ENCODE measurements at regions not wholly inside any gene's neighbourhood (a gene's known extent, or its start where the extent isn't known, plus 50 kb on each side); places are given as distances from the start of the nearest gene placed in this dataset.
A peak's percentile ranks its signal among the peaks of the same experiment; 100 is the strongest.

GRCh38 chr1:47569681-47570470 lies 132.0 kb downstream of the FOXD2 start:
- peaks cover 0 to 7% (median 0%) of the 10 kb centered on the region in 4 donors for H3K4me1 ChIP-seq
- H3K4me3 ChIP-seq = no peak overlapping the region
- no peak overlapping the region for H3K27ac ChIP-seq
- H3K9me3 ChIP-seq = no peaks in the 10 kb centered on the region
- H3K36me3 ChIP-seq = no peaks in the 10 kb centered on the region
- TF ChIP-seq POLR2A (IDR thresholded peaks at IDR 0.05) = no peak
- TF ChIP-seq, protein P1, sequence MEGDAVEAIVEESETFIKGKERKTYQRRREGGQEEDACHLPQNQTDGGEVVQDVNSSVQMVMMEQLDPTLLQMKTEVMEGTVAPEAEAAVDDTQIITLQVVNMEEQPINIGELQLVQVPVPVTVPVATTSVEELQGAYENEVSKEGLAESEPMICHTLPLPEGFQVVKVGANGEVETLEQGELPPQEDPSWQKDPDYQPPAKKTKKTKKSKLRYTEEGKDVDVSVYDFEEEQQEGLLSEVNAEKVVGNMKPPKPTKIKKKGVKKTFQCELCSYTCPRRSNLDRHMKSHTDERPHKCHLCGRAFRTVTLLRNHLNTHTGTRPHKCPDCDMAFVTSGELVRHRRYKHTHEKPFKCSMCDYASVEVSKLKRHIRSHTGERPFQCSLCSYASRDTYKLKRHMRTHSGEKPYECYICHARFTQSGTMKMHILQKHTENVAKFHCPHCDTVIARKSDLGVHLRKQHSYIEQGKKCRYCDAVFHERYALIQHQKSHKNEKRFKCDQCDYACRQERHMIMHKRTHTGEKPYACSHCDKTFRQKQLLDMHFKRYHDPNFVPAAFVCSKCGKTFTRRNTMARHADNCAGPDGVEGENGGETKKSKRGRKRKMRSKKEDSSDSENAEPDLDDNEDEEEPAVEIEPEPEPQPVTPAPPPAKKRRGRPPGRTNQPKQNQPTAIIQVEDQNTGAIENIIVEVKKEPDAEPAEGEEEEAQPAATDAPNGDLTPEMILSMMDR (IDR thresholded peaks at IDR 0.05) = peak in 4 of 6 experiments; percentile 21 to 84 (median 66)
- DNase-seq = peak in 2 of 3 donors; percentile 58 to 75
- no peaks in the 10 kb centered on the region for H3K27me3 ChIP-seq

GRCh38 chr1:47571161-47571560 lies 133.3 kb downstream of the FOXD2 start:
- Histone ChIP-seq H3K36me3 (no peaks in the 10 kb centered on the region), H3K27me3 (no peaks in the 10 kb centered on the region), H3K4me3 (no peak overlapping the region), H3K9me3 (no peaks in the 10 kb centered on the region), H3K27ac (no peak overlapping the region), H3K4me1 (peaks cover 0 to 7% (median 0%) of the 10 kb centered on the region in 4 donors)
- no peak for TF ChIP-seq POLR2A (IDR thresholded peaks at IDR 0.05)
- TF ChIP-seq, protein P1 (IDR thresholded peaks at IDR 0.05) = no peak
- no peak for DNase-seq

GRCh38 chr1:47571952-47572351 lies 134.1 kb downstream of the FOXD2 start:
- Histone ChIP-seq H3K27ac (no peak overlapping the region), H3K9me3 (no peaks in the 10 kb centered on the region), H3K27me3 (no peaks in the 10 kb centered on the region), H3K4me1 (peaks cover 0 to 7% (median 0%) of the 10 kb centered on the region in 4 donors), H3K4me3 (no peak overlapping the region), H3K36me3 (no peaks in the 10 kb centered on the region)
- TF ChIP-seq, protein P1 (IDR thresholded peaks at IDR 0.05) = no peak
- no peak for TF ChIP-seq POLR2A (IDR thresholded peaks at IDR 0.05)
- no peak for DNase-seq

- Histone ChIP-seq H3K9me3 (no peaks in the 10 kb centered on the region), H3K36me3 (no peaks in the 10 kb centered on the region), H3K27me3 (no peaks in the 10 kb centered on the region), H3K4me3 (no peak overlapping the region), H3K4me1 (peaks cover 0 to 9% (median 0%) of the 10 kb centered on the region in 4 donors), H3K27ac (no peak overlapping the region)
- peak in 1 of 3 donors; percentile 24 for DNase-seq
- TF ChIP-seq, protein P1 (IDR thresholded peaks at IDR 0.05) = no peak
- TF ChIP-seq POLR2A (IDR thresholded peaks at IDR 0.05) = no peak
Measured at GRCh38 chr1:47572731-47573430, 135.0 kb downstream of the FOXD2 start.

DNA sequence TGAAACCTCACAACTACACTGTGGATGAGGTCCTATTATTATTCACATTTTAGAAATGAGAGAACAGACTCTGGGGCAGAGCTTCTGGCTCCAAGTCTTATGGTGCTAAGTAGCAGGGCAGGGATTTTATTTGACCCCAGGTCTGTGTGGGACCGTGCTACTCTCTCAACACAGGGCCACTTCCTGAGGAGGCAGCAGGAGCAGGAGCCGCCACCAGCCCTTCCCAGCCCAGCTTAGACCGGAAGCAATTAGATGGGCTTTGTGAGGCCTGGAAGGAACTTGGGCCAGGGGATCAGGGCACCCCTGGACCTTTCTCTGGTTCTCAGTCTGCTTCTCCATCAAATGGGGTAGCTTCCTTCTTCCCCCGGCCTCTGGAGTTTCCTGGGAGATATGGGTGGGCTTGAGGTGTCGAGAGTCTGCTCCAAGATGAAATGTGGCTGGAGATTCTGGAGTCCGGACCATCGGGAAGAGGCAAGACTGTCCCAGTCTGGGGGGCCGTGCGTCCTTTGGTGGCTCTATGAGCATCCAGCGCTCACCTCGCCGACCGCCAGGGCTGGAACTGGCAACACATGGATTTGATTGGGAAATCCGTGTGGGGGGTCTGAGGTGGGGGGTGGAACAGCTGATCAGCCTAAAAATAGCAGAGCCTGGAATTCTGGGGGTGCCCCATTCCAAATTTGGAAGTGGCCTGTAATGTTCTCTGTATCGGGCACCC lies 136.8 kb downstream of the FOXD2 start:
- Histone ChIP-seq H3K4me3 (no peak overlapping the region), H3K36me3 (no peaks in the 10 kb centered on the region), H3K27ac (no peak overlapping the region), H3K27me3 (no peaks in the 10 kb centered on the region), H3K4me1 (peaks cover 0 to 15% (median 0%) of the 10 kb centered on the region in 4 donors), H3K9me3 (no peaks in the 10 kb centered on the region)
- TF ChIP-seq, protein P1 (IDR thresholded peaks at IDR 0.05) = no peak
- no peak for TF ChIP-seq POLR2A (IDR thresholded peaks at IDR 0.05)
- no peak for DNase-seq

Data from Peyer's patch (tissue), 4 donors.